T-helper 17 cell (primary cell): ENCODE measurements at regions not wholly inside any gene's neighbourhood (a gene's known extent, or its start where the extent isn't known, plus 50 kb on each side); places are given as distances from the start of the nearest gene placed in this dataset.
A peak's percentile ranks its signal among the peaks of the same experiment; 100 is the strongest.
"Not testable (repeated sequence)": the region's sequence is repeated elsewhere in the genome, so short reads cannot be mapped to it uniquely, and the experiment has no call there.

Experiments used
- ATAC-seq: fragments of 150-1000 bp; cut with Tn5 transposase; 2 replicates; pipeline ENCODE4 v1.10.0; 2021; ENCODE audit warnings: mild to moderate bottlenecking, moderate library complexity
- DNase-seq, 3 donors: peaks; one replicate each; pipeline versions ENCODE4 v3.0.0 to v3.0.0-alpha.2; 2020 to 2021
- H3K9me3 ChIP-seq: one replicate; pipeline ENCODE4 v1.7.0; 2013; ENCODE audit warnings: low read length, mild to moderate bottlenecking; ENCODE audit not compliant: control insufficient read depth, poor library complexity, severe bottlenecking
- H3K27ac Mint-ChIP-seq: one replicate; pipeline ENCODE4 v1.8.0; 2022; ENCODE audit warnings: mild to moderate bottlenecking, moderate library complexity, mixed read lengths
- H3K27me3 Mint-ChIP-seq: one replicate; pipeline ENCODE4 v1.8.0; 2022; ENCODE audit warnings: mixed read lengths
- H3K36me3 Mint-ChIP-seq: one replicate; pipeline ENCODE4 v1.8.0; 2022; ENCODE audit warnings: low read depth, mixed read lengths
- H3K4me1 Mint-ChIP-seq: one replicate; pipeline ENCODE4 v1.8.0; 2022; ENCODE audit warnings: mild to moderate bottlenecking, mixed read lengths
- H3K4me3 Mint-ChIP-seq: one replicate; pipeline ENCODE4 v1.8.0; 2022; ENCODE audit warnings: mild to moderate bottlenecking, moderate library complexity, mixed read lengths

DNA sequence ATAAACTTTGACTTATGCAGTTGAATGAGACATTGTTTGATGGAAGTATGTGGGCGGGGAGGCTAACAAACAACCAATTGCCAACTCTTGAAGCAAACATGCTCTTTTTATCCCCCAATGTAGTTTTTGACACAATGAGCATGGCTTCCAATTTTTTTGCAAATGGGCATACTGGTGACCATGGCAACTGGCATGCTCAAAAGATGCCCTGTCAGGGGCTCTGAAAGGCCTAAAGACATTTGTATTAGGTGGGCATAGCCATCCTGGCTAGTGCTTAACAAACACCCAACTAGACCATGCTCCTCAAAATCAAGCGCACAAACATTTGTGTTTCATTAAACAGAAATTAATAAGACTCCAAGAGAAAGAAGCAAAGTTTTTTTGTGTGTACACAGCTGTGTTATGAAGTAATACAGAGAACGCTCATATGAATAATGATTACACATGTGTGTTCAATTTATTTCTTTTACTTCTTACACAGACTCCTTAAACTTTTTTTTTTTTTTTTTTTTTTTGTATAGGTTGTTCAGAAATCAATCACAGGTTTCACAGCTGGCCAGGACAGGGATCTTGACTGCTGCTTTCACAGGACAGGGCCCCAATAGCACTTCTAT, 95.6 kb downstream of the DLEU7 start:
- no peaks in the 10 kb centered on the region for H3K27me3 Mint-ChIP-seq
- no peak for ATAC-seq
- no peak overlapping the region for H3K27ac Mint-ChIP-seq
- DNase-seq, result no peak
- H3K9me3 ChIP-seq, result no peaks in the 10 kb centered on the region
- H3K4me3 Mint-ChIP-seq, result no peak overlapping the region
- H3K36me3 Mint-ChIP-seq, result no peaks in the 10 kb centered on the region
- H3K4me1 Mint-ChIP-seq, result peaks cover 2% of the 10 kb centered on the region

DNA sequence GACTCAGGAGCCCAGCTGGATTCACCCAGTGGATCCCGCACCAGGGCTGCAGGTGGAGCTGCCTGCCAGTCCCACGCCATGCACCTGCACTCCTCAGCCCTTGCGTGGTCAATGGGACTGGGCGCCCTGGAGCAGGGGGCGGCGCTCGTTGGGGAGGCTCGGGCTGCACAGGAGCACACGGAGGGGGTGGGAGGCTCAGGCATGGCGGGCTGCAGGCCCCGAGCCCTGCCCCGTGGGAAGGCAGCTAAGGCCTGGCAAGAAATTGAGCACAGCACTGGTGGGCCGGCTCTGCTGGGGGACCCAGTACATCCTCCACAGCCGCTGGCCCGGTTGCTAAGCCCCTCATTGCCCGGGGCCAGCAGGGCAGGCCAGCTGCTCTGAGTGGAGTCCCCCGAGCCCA, 90.3 kb downstream of the DLEU7 start:
- ATAC-seq, H3K27ac Mint-ChIP-seq, H3K27me3 Mint-ChIP-seq, H3K4me3 Mint-ChIP-seq, H3K9me3 ChIP-seq, H3K36me3 Mint-ChIP-seq, DNase-seq: not testable (repeated sequence)
- H3K4me1 Mint-ChIP-seq, result peaks cover 12% of the 10 kb centered on the region

DNA sequence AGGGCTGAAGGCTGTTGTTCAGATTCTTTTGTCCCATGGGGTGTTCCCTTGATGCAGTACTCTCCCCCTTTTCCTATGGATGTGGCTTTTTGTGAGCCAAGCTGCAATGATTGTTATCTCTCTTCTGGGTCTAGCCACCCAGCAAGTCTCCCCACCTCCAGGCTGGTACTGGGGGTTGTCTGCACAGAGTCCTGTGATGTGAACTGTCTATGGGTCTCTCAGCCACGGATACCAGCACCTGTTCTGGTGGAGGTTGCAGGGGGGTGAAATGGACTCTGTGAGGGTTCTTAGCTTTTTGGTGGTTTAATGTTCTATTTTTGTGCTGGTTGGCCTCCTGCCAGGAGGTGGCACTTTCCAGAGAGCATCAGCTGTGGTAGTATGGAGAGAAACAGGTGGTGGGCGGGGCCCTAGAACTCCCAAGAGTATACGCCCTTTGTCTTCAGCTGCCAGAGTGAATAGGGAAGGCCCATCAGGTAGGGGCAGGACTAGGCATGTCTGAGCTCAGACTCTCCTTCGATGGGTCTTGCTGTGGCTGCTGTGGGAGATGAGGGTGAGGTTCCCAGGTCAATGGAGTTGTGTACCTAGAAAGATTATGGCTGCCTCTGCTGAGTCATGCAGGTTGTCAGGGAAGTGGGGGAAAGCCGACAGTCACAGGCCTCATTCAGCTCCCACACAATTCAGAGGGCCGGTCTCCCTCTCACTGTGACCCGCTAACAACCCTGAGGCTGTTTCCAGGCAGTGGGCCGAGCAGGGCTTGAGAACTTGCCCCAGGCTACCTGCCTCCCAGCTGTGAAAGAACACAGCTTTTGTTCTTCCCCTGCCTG, 87.4 kb downstream of the DLEU7 start:
- not testable (repeated sequence) for H3K27me3 Mint-ChIP-seq, H3K4me1 Mint-ChIP-seq, DNase-seq, ATAC-seq, H3K36me3 Mint-ChIP-seq, H3K27ac Mint-ChIP-seq, H3K9me3 ChIP-seq, H3K4me3 Mint-ChIP-seq

DNA sequence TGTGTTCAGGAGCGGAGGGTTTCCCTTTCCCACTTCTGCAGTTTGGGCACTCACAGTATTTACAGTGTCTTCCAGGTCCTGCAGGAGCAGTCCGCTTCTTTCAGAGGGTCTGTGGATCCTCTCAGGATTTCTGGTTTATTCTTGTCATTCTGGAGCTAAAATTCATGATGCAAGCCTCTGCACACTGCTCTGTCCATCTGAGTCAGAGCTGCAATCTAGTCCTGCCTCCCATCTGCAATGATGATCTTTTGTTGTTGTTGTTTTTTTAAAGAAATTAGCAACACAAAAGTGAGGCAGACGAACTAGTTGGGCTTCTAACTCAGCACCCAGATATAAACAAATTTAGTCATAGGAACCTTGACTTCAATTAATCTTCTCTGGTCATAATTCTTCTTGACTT, 86.5 kb downstream of the DLEU7 start:
- Mint-ChIP-seq H3K4me1 (peaks cover 10% of the 10 kb centered on the region), H3K27me3 (no peaks in the 10 kb centered on the region), H3K4me3 (no peak overlapping the region), H3K36me3 (peaks cover 5% of the 10 kb centered on the region), H3K27ac (no peak overlapping the region)
- ATAC-seq (no peak), DNase-seq (no peak)
- no peaks in the 10 kb centered on the region for H3K9me3 ChIP-seq

DNA sequence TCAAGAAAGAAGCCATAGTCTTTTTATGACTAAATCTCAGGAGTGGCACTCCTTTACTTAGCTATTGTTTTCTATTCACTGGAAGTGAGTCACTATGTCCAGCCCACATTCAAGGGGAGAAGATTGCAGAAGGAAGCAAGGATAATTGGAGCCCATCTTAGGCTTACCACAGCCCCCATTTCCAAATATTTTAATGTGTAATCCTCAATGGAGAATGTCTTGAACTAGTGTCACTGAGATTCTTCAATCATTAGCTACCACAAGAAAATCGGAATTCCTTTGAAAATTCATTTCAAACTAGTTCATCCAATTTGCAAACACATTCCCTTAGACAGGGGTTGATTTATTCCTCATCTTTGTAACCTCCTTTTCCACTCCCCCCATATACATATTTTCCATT, 84.7 kb downstream of the DLEU7 start:
- H3K9me3 ChIP-seq, result no peaks in the 10 kb centered on the region
- Mint-ChIP-seq H3K27ac (no peak overlapping the region), H3K36me3 (peaks cover 5% of the 10 kb centered on the region), H3K4me1 (peaks cover 12% of the 10 kb centered on the region), H3K27me3 (peaks cover 8% of the 10 kb centered on the region), H3K4me3 (no peak overlapping the region)
- DNase-seq, result no peak
- ATAC-seq, result no peak

DNA sequence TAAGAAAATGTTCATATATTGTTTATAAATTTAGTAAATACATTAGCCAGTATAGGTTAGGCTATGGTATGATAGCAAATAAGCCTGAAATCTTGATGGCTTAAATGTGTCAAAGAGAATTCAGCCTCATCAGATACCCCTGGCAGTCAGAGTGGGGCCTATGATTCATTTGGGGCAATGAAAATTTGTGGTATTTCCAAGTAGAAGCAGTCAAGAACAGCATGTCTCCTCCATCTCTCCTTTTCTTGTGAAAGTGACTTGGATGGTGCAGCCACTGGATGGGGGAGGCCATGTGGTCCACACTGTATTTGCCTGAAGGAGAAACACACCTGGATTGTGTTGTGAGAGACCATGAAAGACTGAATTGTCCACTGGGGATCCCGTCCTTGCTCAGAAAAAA, 82.7 kb downstream of the DLEU7 start:
- no peak for DNase-seq
- Mint-ChIP-seq H3K4me3 (no peak overlapping the region), H3K27ac (no peak overlapping the region), H3K4me1 (peaks cover 11% of the 10 kb centered on the region), H3K36me3 (peaks cover 2% of the 10 kb centered on the region), H3K27me3 (peaks cover 8% of the 10 kb centered on the region)
- ATAC-seq, result no peak
- H3K9me3 ChIP-seq, result no peaks in the 10 kb centered on the region

DNA sequence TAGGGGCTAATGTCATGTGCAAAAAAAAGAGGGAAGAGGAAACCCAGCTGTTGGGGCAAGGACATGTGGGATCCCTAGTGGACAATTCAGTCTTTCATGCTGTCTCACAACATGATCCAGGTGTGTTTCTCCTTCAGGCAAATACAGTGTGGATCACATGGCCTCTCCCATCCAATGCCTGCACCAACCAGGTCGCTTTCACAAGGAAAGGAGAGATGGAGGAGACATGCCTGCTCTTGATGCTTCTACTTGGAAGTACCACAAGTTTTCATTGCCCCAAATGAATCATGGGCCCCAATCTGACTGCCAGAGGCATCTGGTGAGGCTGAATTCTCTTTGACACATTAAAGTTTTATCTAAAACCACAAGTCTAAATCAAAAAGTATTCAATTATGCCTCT, 82.1 kb downstream of the DLEU7 start:
- Mint-ChIP-seq H3K4me3 (no peak overlapping the region), H3K27ac (no peak overlapping the region), H3K27me3 (peaks cover 8% of the 10 kb centered on the region), H3K36me3 (peaks cover 2% of the 10 kb centered on the region), H3K4me1 (peaks cover 6% of the 10 kb centered on the region)
- ATAC-seq (no peak), DNase-seq (no peak)
- no peaks in the 10 kb centered on the region for H3K9me3 ChIP-seq

DNA sequence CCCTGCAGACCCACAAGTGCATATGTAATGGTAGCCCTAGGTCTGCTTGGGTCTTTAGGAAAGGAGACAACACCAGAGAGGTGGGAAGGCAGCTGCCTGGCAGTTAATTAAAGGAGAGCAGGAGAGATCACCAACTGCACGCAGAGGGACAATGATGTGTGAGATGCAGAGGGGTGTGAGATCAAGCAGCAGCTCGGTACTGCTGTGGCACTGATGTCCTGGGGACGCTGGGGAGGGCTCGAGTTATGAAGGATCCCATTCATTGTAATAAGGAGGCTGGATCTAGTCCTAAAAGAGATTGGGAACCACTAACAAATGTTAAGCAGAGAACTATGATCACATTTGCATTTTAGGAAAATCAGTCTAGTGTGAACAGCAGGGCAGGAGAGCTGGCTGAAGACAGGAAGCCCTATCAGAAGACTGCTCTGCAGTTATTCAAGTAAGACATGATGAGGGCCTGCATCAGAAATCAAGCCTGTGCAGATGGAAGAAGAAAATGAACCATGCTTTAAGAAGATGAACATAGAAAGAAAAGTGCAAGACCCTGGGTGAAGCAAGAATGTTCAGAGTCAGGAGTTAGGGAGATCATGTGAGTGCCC, 80.4 kb downstream of the DLEU7 start:
- ATAC-seq (no peak), DNase-seq (no peak)
- no peaks in the 10 kb centered on the region for H3K9me3 ChIP-seq
- no peak overlapping the region for H3K4me3 Mint-ChIP-seq
- H3K27ac Mint-ChIP-seq, result peak overlapping the region; percentile 21
- peaks cover 2% of the 10 kb centered on the region for H3K36me3 Mint-ChIP-seq
- H3K27me3 Mint-ChIP-seq, result peaks cover 8% of the 10 kb centered on the region
- H3K4me1 Mint-ChIP-seq, result peaks cover 2% of the 10 kb centered on the region

DNA sequence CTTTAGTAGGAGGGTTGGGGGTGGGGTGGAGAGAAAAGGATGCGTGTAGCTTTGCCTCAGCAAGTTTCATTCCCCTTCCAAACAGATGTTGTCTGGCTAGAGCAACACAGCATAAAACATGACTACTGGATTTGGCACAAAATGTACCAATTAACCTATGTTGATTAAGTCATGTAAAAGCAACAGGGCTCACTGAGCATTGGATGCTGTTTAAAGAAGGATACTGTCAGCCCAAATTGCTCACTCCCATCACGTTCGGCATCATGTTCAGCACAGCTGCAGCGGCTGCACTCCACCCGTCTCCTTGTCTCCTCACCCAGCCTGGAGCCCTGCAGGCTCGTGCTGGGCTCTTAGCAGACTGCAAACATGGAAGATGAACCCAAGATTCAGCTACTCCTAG, 77.5 kb downstream of the DLEU7 start:
- H3K36me3 Mint-ChIP-seq, result no peaks in the 10 kb centered on the region
- peaks cover 8% of the 10 kb centered on the region for H3K27me3 Mint-ChIP-seq
- H3K9me3 ChIP-seq, result no peaks in the 10 kb centered on the region
- H3K4me1 Mint-ChIP-seq, result peaks cover 2% of the 10 kb centered on the region
- H3K4me3 Mint-ChIP-seq, result no peak overlapping the region
- no peak for DNase-seq
- ATAC-seq, result no peak
- no peak overlapping the region for H3K27ac Mint-ChIP-seq

DNA sequence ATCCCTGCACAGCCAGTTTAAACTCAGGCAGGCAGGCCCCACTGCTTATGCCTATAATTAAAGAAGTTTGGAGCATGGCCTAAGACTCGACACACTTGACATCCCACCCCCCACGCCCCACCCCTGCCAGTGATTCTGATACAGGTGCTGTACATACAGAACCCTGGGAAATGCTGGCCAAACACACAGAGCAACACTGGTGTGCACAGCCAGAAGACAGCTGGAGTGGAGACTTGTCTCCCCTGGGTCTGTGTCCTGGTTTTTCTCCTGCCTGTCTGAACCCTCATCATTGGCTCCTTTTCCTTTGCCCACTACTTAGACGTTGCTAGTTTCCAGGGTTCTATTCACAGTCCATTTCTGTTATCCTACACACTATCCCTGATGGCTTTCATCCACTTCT, 76.8 kb downstream of the DLEU7 start:
- H3K27me3 Mint-ChIP-seq, result peaks cover 8% of the 10 kb centered on the region
- peaks cover 2% of the 10 kb centered on the region for H3K4me1 Mint-ChIP-seq
- no peak for DNase-seq
- H3K4me3 Mint-ChIP-seq, result no peak overlapping the region
- no peak for ATAC-seq
- H3K27ac Mint-ChIP-seq, result no peak overlapping the region
- H3K36me3 Mint-ChIP-seq, result no peaks in the 10 kb centered on the region
- no peaks in the 10 kb centered on the region for H3K9me3 ChIP-seq

DNA sequence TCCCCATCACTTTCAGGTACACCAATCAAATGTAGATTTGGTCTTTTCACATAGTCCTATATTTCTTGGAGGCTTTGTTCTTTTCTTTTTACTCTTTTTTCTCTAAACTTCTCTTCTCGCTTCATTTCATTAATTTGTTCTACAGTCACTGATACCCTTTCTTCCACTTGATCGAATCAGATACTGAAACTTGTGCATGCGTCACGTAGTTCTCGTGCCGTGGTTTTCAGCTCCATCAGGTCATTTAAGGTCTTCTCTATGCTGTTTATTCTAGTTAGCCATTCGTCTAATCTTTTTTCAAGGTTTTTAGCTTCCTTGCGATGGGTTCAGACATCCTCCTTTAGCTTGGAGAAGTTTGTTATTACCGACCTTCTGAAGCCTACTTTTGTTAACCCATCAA, 70.6 kb downstream of the DLEU7 start:
- H3K4me3 Mint-ChIP-seq, H3K27ac Mint-ChIP-seq, ATAC-seq, H3K9me3 ChIP-seq, H3K4me1 Mint-ChIP-seq, H3K36me3 Mint-ChIP-seq, DNase-seq: not testable (repeated sequence)
- peaks cover 11% of the 10 kb centered on the region for H3K27me3 Mint-ChIP-seq
